T-cell (primary cell): ENCODE measurements at regions not wholly inside any gene's neighbourhood (a gene's known extent, or its start where the extent isn't known, plus 50 kb on each side); places are given as distances from the start of the nearest gene placed in this dataset.

Experiments
- ATAC-seq, 4 experiments: fragments of 200-7000 bp in 3 of 4; fragments of 150-1000 bp in 1 of 4; cut with Tn5 transposase; replicated peaks in 1 of 4; 1 replicate in 3 of 4; 2 replicates in 1 of 4; pipeline ENCODE4 v1.10.0; 2021; ENCODE audit warnings: moderate library complexity in 3 of 4, mild to moderate bottlenecking in 2 of 4, moderate number of reproducible peaks in 1 of 4
- CTCF ChIA-PET, 2 donors: fragments of 300-600 bp; sonication (Branson Sonifier 250); formaldehyde crosslinking; loops; one replicate each; lab custom pipeline; 2022; ENCODE audit warnings: antibody characterized with exemption in 2 of 2; lab: Charles Lee
- POLR2A ChIA-PET, 2 donors: fragments of 300-600 bp; sonication (Branson Sonifier 250); formaldehyde crosslinking; loops; one replicate each; lab custom pipeline; 2022; ENCODE audit warnings: antibody characterized with exemption in 2 of 2; lab: Charles Lee
- DNase-seq, 35 experiments: peaks; one replicate each; pipeline versions ENCODE4 v3.0.0 to v3.0.0-alpha.2; 2013 to 2023
- H3K27ac ChIP-seq: one replicate; pipeline ENCODE4 v1.5.1; 2013; ENCODE audit warnings: low read length
- H3K27me3 ChIP-seq, 2 experiments: replicated peaks in 1 of 2; 1 replicate in 1 of 2; 2 replicates in 1 of 2; pipeline versions ENCODE4 v1.6.1 to v1.7.0; 2013; ENCODE audit warnings: low read length in 1 of 2, mixed read lengths in 1 of 2; ENCODE audit not compliant: control insufficient read depth in 2 of 2, insufficient read depth in 2 of 2; ENCODE audit errors: extremely low read depth in 1 of 2
- H3K36me3 ChIP-seq, 2 donors: 1 replicate in 1 of 2; 2 replicates in 1 of 2; pipeline versions ENCODE4 v1.6.1 to v1.7.0; 2013; ENCODE audit warnings: low read length in 1 of 2; ENCODE audit not compliant: control insufficient read depth in 2 of 2, insufficient read depth in 1 of 2; ENCODE audit errors: extremely low read depth in 1 of 2
- H3K4me1 ChIP-seq, 2 experiments: 1 replicate in 1 of 2; 2 replicates in 1 of 2; pipeline versions ENCODE4 v1.6.1 to v1.7.0; 2013; ENCODE audit warnings: low read length in 2 of 2, mixed read lengths in 1 of 2; ENCODE audit not compliant: insufficient read depth in 2 of 2, control insufficient read depth in 1 of 2; ENCODE audit errors: extremely low read depth in 1 of 2
- H3K4me3 ChIP-seq, 2 donors: 1 replicate in 1 of 2; 2 replicates in 1 of 2; pipeline versions ENCODE4 v1.5.1 to v1.7.0; 2013; ENCODE audit warnings: mild to moderate bottlenecking in 2 of 2, low read length in 1 of 2, moderate library complexity in 1 of 2; ENCODE audit not compliant: control insufficient read depth in 1 of 2; ENCODE audit errors: extremely low read depth in 1 of 2
- H3K9me3 ChIP-seq: 2 replicates; pipeline ENCODE4 v1.7.0; 2013
- H3K27ac Mint-ChIP-seq, 2 donors: one replicate each; pipeline ENCODE4 v1.8.0; 2020 to 2021; ENCODE audit warnings: mild to moderate bottlenecking in 2 of 2, mixed read lengths in 2 of 2
- H3K27me3 Mint-ChIP-seq, 2 donors: one replicate each; pipeline ENCODE4 v1.8.0; 2021 to 2022; ENCODE audit warnings: mixed read lengths in 2 of 2
- H3K36me3 Mint-ChIP-seq: one replicate; pipeline ENCODE4 v1.8.0; 2021; ENCODE audit warnings: mixed read lengths
- H3K4me1 Mint-ChIP-seq, 3 donors: one replicate each; pipeline ENCODE4 v1.8.0; 2020 to 2022; ENCODE audit warnings: mixed read lengths in 3 of 3, mild to moderate bottlenecking in 1 of 3
- H3K4me3 Mint-ChIP-seq, 3 donors: one replicate each; pipeline ENCODE4 v1.8.0; 2020 to 2022; ENCODE audit warnings: mild to moderate bottlenecking in 3 of 3, mixed read lengths in 3 of 3, moderate library complexity in 3 of 3
- H3K9me3 Mint-ChIP-seq, 3 donors: one replicate each; pipeline ENCODE4 v1.8.0; 2020 to 2022; ENCODE audit warnings: mixed read lengths in 3 of 3
- WGBS: methylation state at CpG from one replicate; pipeline ENCODE4 v1.1.5; 2013; ENCODE audit warnings: missing lambda C conversion rate; ENCODE audit not compliant: insufficient coverage; 5-methylcytosine and 5-hydroxymethylcytosine counted together

DNA sequence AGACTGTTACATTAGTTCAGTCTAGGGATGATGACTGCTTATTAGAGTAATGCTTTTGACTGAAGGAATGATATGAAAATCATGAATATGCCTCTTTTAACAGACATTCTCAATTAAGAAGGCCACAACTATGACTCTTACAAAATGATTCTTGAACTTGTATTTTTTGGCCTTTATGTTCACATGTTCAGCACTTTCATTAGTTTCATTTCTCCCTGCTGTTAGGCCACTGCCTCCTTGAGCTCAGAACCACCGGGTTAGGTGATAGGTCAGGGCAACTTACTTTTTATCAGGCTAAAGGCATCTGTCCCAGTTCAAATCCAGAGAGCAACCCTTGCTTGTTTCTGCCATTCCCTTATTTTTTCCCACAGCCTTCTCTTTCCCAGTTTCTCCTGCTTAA, 235.2 kb upstream of the ELL2 start:
- Histone ChIP-seq H3K4me3 (no peak overlapping the region), H3K9me3 (no peaks in the 10 kb centered on the region), H3K27ac (no peak overlapping the region), H3K27me3 (no peaks in the 10 kb centered on the region), H3K4me1 (no peaks in the 10 kb centered on the region), H3K36me3 (no peaks in the 10 kb centered on the region)
- Mint-ChIP-seq H3K9me3 (no peaks in the 10 kb centered on the region), H3K36me3 (no peaks in the 10 kb centered on the region), H3K4me3 (no peak overlapping the region), H3K27me3 (peaks cover 0 to 18% of the 10 kb centered on the region in 2 donors), H3K4me1 (no peaks in the 10 kb centered on the region), H3K27ac (no peak overlapping the region)
- DNase-seq (no peak), ATAC-seq (no peak)
- POLR2A ChIA-PET: no interaction called here
- CTCF ChIA-PET: no interaction called here
- 100% methylated on average over 1 of the region's 1 CpG for WGBS

DNA sequence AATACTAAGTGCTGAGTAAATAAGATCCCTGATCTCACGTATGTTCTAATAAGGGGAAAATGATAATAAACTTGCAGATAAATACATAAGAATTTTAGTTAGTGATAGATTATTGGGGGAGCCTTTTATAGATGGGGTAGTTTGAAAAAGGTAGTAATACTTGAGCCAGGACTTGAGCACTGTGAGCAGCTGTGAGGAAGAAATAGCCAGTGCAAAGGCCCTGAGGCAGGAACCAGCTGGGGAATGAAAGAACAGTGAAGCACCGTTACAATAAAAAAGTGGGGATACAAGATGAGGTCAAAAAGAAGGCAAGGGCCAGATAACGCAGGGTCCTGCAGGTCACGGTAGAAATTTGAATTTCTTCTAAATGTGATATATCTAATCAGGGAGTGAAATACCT, 234.8 kb upstream of the ELL2 start:
- no CpG with 5 or more reads among the region's 4 CpGs for WGBS

DNA sequence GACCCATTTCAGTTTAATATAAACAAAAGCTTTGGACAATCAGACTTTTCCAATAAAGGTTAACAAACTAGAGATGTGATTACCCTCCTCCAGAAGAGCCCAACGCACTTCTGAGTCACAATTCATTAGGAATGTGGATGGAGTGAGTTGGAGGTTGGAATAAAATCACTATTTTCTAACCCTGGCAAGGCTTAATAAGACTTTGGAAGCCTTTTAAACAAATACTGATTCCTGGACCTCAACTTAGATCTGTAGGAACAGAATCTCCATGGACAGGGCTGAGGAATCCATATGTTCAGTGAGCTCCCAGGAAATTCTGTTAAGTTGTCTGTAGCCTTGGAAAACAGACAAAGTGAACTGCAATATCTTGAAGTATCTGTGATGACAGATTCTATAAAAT, 233.5 kb upstream of the ELL2 start:
- Mint-ChIP-seq H3K9me3 (no peaks in the 10 kb centered on the region), H3K27ac (no peak overlapping the region), H3K27me3 (peaks cover 3 to 15% of the 10 kb centered on the region in 2 donors), H3K36me3 (no peaks in the 10 kb centered on the region), H3K4me1 (no peaks in the 10 kb centered on the region), H3K4me3 (no peak overlapping the region)
- Histone ChIP-seq H3K4me3 (no peak overlapping the region), H3K4me1 (no peaks in the 10 kb centered on the region), H3K9me3 (no peaks in the 10 kb centered on the region), H3K27ac (no peak overlapping the region), H3K27me3 (no peaks in the 10 kb centered on the region), H3K36me3 (no peaks in the 10 kb centered on the region)
- DNase-seq (no peak), ATAC-seq (no peak)
- POLR2A ChIA-PET: no interaction called here
- WGBS: no CpG with 5 or more reads among the region's 1 CpG
- CTCF ChIA-PET: no interaction called here

More for the DNA sequence above, 234.8 kb upstream of the ELL2 start:
- ChIA-PET POLR2A (no interaction called here), CTCF (no interaction called here)
- no peak overlapping the region for H3K27ac ChIP-seq
- DNase-seq: no peak
- no peaks in the 10 kb centered on the region for H3K9me3 Mint-ChIP-seq
- no peaks in the 10 kb centered on the region for H3K4me1 ChIP-seq
- no peaks in the 10 kb centered on the region for H3K4me1 Mint-ChIP-seq
- no peaks in the 10 kb centered on the region for H3K9me3 ChIP-seq
- no peak for ATAC-seq
- no peaks in the 10 kb centered on the region for H3K36me3 ChIP-seq
- H3K4me3 Mint-ChIP-seq: no peak overlapping the region
- H3K4me3 ChIP-seq: no peak overlapping the region
- H3K27me3 ChIP-seq: no peaks in the 10 kb centered on the region
- H3K27ac Mint-ChIP-seq: no peak overlapping the region
- H3K36me3 Mint-ChIP-seq: no peaks in the 10 kb centered on the region
- H3K27me3 Mint-ChIP-seq: peaks cover 0 to 18% of the 10 kb centered on the region in 2 donors

DNA sequence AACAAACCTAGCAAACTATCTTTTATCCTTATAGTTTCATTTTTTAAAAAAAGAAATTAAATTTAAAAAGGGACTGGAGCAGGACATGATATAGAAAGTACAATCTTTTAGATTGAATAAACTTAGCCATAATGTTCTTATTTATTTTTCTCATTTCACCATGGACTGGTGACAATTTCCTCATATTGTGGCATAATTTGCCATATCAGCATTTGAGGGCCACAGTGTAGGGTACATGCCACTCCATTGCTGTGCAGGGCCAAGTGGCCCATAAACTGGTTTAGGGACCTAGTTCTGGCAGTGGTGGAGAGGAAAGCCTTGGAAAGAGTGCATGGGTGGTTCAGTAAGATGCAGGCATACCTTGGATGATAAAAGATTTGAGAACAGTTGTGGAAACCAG, 232.9 kb upstream of the ELL2 start:
- Mint-ChIP-seq H3K27ac (no peak overlapping the region), H3K27me3 (peaks cover 3 to 12% of the 10 kb centered on the region in 2 donors), H3K4me3 (no peak overlapping the region), H3K36me3 (no peaks in the 10 kb centered on the region), H3K9me3 (no peaks in the 10 kb centered on the region), H3K4me1 (no peaks in the 10 kb centered on the region)
- Histone ChIP-seq H3K4me3 (no peak overlapping the region), H3K36me3 (no peaks in the 10 kb centered on the region), H3K9me3 (no peaks in the 10 kb centered on the region), H3K27ac (no peak overlapping the region), H3K4me1 (no peaks in the 10 kb centered on the region), H3K27me3 (no peaks in the 10 kb centered on the region)
- CTCF ChIA-PET: interaction anchor here in 1 of 2 donors (0.6 kb wide), 1 partner anchor 278 kb away, joined by 3 read pairs; no protein-coding TSS in a partner anchor
- DNase-seq (no peak), ATAC-seq (no peak)
- POLR2A ChIA-PET: interaction anchor here in 1 of 2 donors (0.6 kb wide), 1 partner anchor 308 kb away, joined by 5 read pairs; no protein-coding TSS in a partner anchor

DNA sequence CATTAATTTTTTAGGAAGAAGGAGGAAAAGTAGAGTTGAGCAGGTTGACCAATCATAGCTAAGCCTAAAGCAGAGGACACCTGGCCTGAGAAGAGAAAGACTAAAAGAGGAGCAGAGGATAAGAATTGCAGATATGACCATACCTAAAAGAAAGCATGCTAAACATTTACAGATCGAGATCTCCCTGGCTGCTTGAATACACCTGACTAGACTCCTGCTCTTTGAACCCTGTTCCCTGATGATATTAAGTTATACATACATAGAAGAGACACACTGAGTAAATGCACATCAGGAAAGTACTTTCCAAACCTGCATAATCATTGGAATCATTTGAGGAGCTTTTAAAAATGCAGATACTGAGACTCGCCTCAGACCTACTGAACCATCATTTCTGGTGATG, 232.3 kb upstream of the ELL2 start:
- no peaks in the 10 kb centered on the region for H3K9me3 Mint-ChIP-seq
- H3K27ac Mint-ChIP-seq: no peak overlapping the region
- H3K27ac ChIP-seq: no peak overlapping the region
- WGBS: no CpG with 5 or more reads among the region's 2 CpGs
- no peaks in the 10 kb centered on the region for H3K4me1 ChIP-seq
- ATAC-seq (no peak), DNase-seq (no peak)
- H3K36me3 Mint-ChIP-seq: no peaks in the 10 kb centered on the region
- no peak overlapping the region for H3K4me3 ChIP-seq
- peaks cover 9 to 12% of the 10 kb centered on the region in 2 donors for H3K27me3 Mint-ChIP-seq
- no peaks in the 10 kb centered on the region for H3K27me3 ChIP-seq
- CTCF ChIA-PET: interaction anchor here in 1 of 2 donors (0.6 kb wide), 1 partner anchor 277 kb away, joined by 3 read pairs; no protein-coding TSS in a partner anchor
- H3K4me3 Mint-ChIP-seq: no peak overlapping the region
- POLR2A ChIA-PET: no interaction called here
- no peaks in the 10 kb centered on the region for H3K9me3 ChIP-seq
- H3K36me3 ChIP-seq: no peaks in the 10 kb centered on the region
- no peaks in the 10 kb centered on the region for H3K4me1 Mint-ChIP-seq

DNA sequence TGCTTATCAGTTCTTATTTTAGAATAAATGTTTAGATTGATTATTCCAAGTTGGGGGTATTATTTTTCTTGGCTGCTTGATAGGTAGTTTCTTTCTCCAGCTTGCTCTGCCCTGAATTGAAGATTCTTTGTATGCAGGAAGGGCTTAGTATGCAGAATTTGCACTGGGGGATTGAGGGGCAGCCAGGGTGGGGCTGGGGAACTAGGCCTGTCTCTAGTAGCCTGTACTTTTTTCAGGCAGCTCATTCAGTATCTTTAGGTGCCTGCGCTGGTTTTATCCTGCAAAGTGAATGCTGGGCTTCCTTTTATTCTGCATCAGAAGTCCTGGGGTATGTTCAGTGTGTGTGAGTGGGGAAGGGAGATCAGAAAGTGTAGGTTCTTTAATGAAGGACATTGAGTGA, 228.3 kb upstream of the ELL2 start:
- ChIA-PET POLR2A (no interaction called here), CTCF (interaction anchor here in 1 of 2 donors (0.6 kb wide), 1 partner anchor 333 kb away, joined by 9 read pairs; no protein-coding TSS in a partner anchor)
- Mint-ChIP-seq H3K4me3 (no peak overlapping the region), H3K27ac (no peak overlapping the region), H3K27me3 (peaks cover 13 to 14% of the 10 kb centered on the region in 2 donors), H3K9me3 (peaks cover 0 to 4% (median 0%) of the 10 kb centered on the region in 3 donors), H3K4me1 (no peaks in the 10 kb centered on the region), H3K36me3 (no peaks in the 10 kb centered on the region)
- DNase-seq: no peak
- H3K36me3 ChIP-seq: no peaks in the 10 kb centered on the region
- no CpG with 5 or more reads among the region's 1 CpG for WGBS
- H3K27me3 ChIP-seq: no peaks in the 10 kb centered on the region
- no peak overlapping the region for H3K4me3 ChIP-seq
- H3K27ac ChIP-seq: no peak overlapping the region
- no peak for ATAC-seq
- H3K4me1 ChIP-seq: no peaks in the 10 kb centered on the region
- no peaks in the 10 kb centered on the region for H3K9me3 ChIP-seq
